GM12891 (cell line): ENCODE measurements at regions not wholly inside any gene's neighbourhood (a gene's known extent, or its start where the extent isn't known, plus 50 kb on each side); places are given as distances from the start of the nearest gene placed in this dataset.

ENCODE experiments used
- POLR2A ChIP-seq: IDR thresholded peaks from 2 replicates; pipeline ENCODE4 v1.6.1; 2011; ENCODE audit warnings: low read depth, low read length, control low read depth
- POLR2AphosphoS5 ChIP-seq: IDR thresholded peaks from 2 replicates; pipeline ENCODE4 v1.6.1; 2011; ENCODE audit warnings: low read depth, low read length, control low read depth

GRCh38 chr18:77833807-77834206 is 584.2 kb downstream of the GALR1 start:
- TF ChIP-seq POLR2A (no peak), POLR2AphosphoS5 (no peak)
